ENCODE measurements at regions not wholly inside any gene's neighbourhood (a gene's known extent, or its start where the extent isn't known, plus 50 kb on each side); places are given as distances from the start of the nearest gene placed in this dataset.

GRCh38 chr13:105097521-105097920, 1437.9 kb downstream of the EFNB2 start:
- H3K4me1 ChIP-seq, result no peaks in the 10 kb centered on the region
- TF ChIP-seq, protein P1, sequence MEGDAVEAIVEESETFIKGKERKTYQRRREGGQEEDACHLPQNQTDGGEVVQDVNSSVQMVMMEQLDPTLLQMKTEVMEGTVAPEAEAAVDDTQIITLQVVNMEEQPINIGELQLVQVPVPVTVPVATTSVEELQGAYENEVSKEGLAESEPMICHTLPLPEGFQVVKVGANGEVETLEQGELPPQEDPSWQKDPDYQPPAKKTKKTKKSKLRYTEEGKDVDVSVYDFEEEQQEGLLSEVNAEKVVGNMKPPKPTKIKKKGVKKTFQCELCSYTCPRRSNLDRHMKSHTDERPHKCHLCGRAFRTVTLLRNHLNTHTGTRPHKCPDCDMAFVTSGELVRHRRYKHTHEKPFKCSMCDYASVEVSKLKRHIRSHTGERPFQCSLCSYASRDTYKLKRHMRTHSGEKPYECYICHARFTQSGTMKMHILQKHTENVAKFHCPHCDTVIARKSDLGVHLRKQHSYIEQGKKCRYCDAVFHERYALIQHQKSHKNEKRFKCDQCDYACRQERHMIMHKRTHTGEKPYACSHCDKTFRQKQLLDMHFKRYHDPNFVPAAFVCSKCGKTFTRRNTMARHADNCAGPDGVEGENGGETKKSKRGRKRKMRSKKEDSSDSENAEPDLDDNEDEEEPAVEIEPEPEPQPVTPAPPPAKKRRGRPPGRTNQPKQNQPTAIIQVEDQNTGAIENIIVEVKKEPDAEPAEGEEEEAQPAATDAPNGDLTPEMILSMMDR (IDR thresholded peaks at IDR 0.05), result no peak
- TF ChIP-seq POLR2A (IDR thresholded peaks at IDR 0.05), result no peak
- no peak for DNase-seq
- intact Hi-C loops (cut with DNase I), result no loop called here
- no peaks in the 10 kb centered on the region for H3K9me3 ChIP-seq
- no peaks in the 10 kb centered on the region for H3K27me3 ChIP-seq
- H3K27ac ChIP-seq, result no peak overlapping the region
- no peaks in the 10 kb centered on the region for H3K36me3 ChIP-seq
- H3K4me3 ChIP-seq (replicated peaks in 1 of 3), result no peak overlapping the region

DNA sequence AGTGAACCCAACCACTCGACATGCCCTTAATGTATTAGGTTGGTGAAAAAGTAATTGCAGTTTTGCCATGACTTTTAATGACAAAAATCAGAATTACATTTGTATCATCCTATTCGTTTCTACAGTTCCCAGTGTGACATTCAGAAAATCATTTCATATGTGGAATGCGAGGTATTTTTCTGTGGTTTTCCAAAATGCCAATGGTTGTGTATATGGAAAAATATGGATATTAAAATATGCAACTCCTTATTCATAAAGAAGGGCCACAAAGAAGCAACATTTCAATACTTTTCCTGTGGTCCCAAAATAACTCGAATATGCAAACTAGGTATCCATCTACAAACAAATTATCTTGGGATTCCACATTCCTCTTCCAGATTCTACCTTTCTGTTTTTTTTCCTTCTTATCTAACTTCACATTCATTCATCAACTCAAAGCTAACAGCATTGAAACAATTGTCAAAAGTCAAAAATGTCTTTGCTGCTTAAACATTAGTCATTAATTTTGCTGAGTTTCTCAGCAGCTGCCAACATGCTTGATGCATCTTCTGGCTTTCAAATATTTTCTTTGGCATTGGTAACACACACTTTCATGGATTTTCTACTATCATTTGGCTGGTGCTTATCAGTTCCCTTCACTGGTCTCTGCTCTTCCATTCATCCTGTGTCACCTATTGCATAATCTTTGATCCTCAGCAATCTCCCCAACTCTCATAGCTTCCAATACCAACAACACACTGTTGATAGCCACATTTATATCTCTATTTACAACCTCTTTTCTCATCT, 1445.4 kb downstream of the EFNB2 start:
- intact Hi-C loops (cut with DNase I), result no loop called here
- Histone ChIP-seq H3K36me3 (no peaks in the 10 kb centered on the region), H3K27me3 (no peaks in the 10 kb centered on the region), H3K9me3 (no peaks in the 10 kb centered on the region), H3K4me1 (no peaks in the 10 kb centered on the region), H3K4me3 (replicated peaks in 1 of 3) (no peak overlapping the region), H3K27ac (no peak overlapping the region)
- no peak for TF ChIP-seq POLR2A (IDR thresholded peaks at IDR 0.05)
- TF ChIP-seq, protein P1 (IDR thresholded peaks at IDR 0.05), result no peak
- WGBS, 2 donors, result 68 to 76% methylated on average over 4 of the region's 4 CpGs
- DNase-seq, result no peak

- H3K27me3 ChIP-seq, result no peaks in the 10 kb centered on the region
- TF ChIP-seq, protein P1 (IDR thresholded peaks at IDR 0.05), result no peak
- no peak for TF ChIP-seq POLR2A (IDR thresholded peaks at IDR 0.05)
- no peaks in the 10 kb centered on the region for H3K4me1 ChIP-seq
- no peak for DNase-seq
- H3K27ac ChIP-seq, result no peak overlapping the region
- 79 to 87% methylated on average over 4 of the region's 4 CpGs for WGBS, 2 donors
- H3K9me3 ChIP-seq, result no peaks in the 10 kb centered on the region
- intact Hi-C loops (cut with DNase I), result no loop called here
- H3K36me3 ChIP-seq, result no peaks in the 10 kb centered on the region
- H3K4me3 ChIP-seq (replicated peaks in 1 of 3), result no peak overlapping the region
Observed at GRCh38 chr13:105087945-105088344, 1447.5 kb downstream of the EFNB2 start.

DNA sequence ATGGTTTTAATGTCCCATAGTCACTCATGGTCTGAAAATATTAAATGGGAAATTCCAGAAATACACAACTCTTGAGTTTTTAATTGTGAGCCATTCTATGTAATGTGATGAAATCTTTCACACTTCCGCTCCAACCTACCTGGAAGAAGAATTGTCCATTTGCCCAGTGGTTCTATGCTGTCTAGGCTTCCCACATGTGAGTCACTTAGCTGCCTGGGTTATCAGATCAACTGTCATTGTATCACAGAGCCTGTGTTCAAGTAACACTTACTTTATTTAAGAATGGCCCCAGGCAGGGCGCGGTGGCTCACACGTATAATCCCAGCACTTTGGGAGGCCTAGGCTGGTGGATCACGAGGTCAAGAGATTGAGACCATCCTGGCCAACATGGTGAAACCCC, 1450.5 kb downstream of the EFNB2 start:
- H3K4me3 ChIP-seq (replicated peaks in 1 of 3), result no peak overlapping the region
- no peaks in the 10 kb centered on the region for H3K27me3 ChIP-seq
- no peaks in the 10 kb centered on the region for H3K9me3 ChIP-seq
- no peak for TF ChIP-seq POLR2A (IDR thresholded peaks at IDR 0.05)
- TF ChIP-seq, protein P1 (IDR thresholded peaks at IDR 0.05), result no peak
- no peak overlapping the region for H3K27ac ChIP-seq
- DNase-seq, result no peak
- intact Hi-C loops (cut with DNase I), result no loop called here
- H3K36me3 ChIP-seq, result no peaks in the 10 kb centered on the region
- H3K4me1 ChIP-seq, result no peaks in the 10 kb centered on the region
- 75 to 79% methylated on average over 5 of the region's 5 CpGs for WGBS, 2 donors

DNA sequence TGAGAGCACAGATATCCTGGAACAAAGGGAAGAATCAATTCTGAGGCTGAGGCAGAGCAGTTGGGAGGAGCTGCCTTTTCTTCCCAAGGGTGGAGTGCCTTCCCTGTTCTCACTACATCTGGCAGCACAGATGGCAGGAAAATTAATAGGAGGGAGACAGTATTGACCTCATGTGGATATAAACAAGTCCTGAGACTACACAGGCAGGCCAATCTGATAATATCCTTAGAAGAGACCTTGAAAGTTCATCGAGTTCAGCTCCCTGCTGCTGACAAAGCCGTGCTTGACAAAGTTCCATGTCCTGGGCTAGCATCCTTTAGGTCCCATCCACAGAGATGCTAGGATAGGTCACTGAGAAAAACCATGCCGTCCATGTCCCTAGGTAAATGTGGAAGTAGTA, 1451.5 kb downstream of the EFNB2 start:
- H3K9me3 ChIP-seq, result no peaks in the 10 kb centered on the region
- no peak overlapping the region for H3K27ac ChIP-seq
- WGBS, 2 donors, result 48 to 74% methylated on average over 3 of the region's 3 CpGs
- intact Hi-C loops (cut with DNase I), result no loop called here
- no peaks in the 10 kb centered on the region for H3K36me3 ChIP-seq
- H3K4me1 ChIP-seq, result no peaks in the 10 kb centered on the region
- no peaks in the 10 kb centered on the region for H3K27me3 ChIP-seq
- TF ChIP-seq, protein P1 (IDR thresholded peaks at IDR 0.05), result no peak
- no peak for TF ChIP-seq POLR2A (IDR thresholded peaks at IDR 0.05)
- no peak overlapping the region for H3K4me3 ChIP-seq (replicated peaks in 1 of 3)
- no peak for DNase-seq

Data from thyroid gland (tissue), 4 donors.